Stimulated activated CD4-positive, alpha-beta T cell treated with anti-CD3 and anti-CD28 coated beads, Interleukin-12 subunit alpha, Interleukin-12 subunit beta, amount 100 ng/mL, for 4 hours (primary cell): ENCODE measurements at regions not wholly inside any gene's neighbourhood (a gene's known extent, or its start where the extent isn't known, plus 50 kb on each side); places are given as distances from the start of the nearest gene placed in this dataset.

ENCODE experiments used
- DNase-seq: peaks from one replicate; pipeline ENCODE4 v3.0.0-alpha.2; 2020

DNA sequence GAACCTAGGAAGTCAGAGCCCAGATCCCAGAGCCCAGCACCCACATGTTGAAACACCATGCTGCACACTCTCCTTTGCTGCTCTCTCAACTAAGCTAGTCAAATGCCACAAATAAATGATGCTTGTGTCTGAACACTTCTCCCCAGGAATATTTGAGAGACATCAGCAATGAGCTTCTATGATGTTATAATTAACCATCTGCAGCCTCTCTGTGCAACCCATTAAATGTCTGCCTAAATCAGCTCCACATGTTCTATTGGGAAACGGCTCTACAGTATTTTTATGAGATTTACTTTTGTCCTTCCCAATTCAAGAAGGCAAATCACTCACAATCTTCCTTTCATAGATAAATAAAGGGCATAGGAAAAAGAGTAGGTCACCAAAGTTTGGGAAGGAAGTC is 266.8 kb upstream of the PARD3B start:
- DNase-seq = no peak

DNA sequence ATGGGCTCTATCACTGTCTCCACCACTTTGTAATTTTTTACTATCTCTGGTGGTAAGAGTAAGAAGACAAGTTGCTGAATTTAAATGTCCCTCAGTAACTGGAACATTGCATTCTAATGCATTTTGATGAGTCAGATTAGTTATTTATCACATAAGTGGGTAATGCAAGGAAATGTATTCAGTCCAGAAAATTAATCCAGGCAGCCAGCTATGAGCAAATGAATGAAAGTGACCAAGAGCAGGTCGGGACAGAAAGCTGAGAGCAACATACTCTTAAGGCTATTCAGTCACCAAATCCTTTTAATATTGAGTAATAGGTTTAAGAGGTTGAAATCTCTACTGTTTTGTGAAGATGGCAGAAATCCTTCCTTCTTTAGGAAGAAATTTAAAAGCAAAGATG is 265.5 kb upstream of the PARD3B start:
- no peak for DNase-seq

DNA sequence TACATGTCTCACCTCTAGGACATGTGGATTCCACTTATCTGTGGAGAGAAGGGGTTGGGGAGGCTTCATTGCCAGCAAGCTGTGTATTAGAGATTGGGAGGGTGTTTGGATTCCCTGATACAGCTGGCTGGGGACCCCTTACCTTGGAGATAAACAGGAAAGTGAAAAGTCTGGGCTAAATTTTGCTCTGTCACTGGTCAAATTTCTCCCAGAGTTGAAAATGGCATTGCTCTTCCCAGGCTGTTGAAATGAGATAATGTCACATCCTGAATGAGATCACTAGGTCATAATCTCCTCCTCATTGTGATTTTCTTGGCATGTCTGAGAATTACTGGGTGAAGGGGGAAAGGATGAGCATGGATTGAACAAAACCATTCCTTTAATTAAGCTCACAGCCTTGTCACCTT is 265.0 kb upstream of the PARD3B start:
- DNase-seq = no peak

DNA sequence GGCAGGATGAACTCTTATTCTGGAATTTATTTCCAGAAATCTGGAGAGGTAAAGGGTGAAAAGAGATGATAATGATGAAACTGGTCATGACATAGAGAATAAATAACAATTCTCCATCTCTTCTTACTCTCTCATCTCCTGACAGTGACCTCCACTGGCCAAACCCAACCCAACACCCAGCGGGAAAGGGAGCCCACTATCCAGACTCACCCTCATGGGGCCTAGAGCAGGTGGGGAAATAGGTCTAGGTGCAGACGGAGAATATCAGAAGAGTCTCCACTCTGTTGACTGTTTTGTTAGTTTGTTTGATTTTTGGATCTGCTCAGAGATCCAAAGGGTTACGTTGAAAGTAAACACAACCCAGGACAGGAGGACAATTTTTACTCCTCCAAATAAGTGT is 263.2 kb upstream of the PARD3B start:
- no peak for DNase-seq

DNA sequence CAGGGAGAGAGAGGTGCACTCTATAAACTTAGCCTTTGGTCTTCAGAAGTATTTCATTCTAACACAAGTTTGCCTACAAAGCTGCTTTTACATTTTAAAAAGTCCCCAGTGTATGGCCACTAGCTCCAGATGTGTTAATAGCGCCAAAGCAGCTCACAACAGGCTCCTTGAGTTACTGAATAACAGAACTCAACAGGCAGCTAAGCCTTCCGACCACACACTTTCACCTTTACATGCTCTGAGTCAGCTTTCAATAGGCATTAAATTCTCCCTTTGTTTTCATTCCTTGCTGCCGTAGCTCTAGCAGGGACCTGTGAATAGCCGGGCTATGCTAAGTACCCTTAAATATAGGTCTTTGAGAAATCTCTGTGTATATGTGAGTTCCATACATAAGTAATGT is 262.8 kb upstream of the PARD3B start:
- DNase-seq = no peak

DNA sequence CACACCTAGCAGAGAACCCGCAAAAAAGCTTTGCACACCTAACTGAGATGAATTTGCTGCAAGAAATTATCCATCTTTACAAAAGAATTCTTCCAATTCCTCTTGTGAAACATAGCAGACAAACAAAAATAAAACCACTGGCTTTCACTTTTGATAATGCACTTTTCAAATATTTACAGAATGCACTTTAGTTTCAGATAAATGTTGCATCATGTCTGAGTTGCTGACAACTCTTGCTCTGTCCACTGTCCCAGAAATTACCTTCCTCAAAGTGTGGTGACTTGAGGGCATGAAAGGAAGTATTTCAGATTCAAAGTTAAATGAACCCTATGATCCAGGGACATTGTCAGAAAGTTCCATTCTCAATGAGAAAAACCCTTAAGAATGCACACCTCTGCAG is 256.2 kb upstream of the PARD3B start:
- no peak for DNase-seq

DNA sequence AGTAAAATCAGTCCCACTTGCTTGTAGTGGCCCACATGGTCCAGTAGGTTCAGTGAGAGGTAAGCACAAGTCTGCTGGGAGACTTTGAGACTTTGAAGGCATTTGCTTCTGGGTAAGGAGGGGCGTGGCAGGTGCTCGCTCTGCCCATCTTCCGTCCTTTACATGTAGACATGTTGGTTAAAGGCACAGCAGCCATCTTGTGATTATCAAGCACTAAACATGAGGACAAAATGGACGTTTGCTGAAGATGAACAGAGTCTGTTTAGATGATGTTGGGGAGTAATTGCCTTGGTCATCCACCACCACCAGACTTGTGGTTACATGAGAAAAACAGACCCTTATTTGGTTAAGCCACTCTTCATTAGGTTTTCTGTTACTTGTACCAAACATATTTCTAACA is 252.8 kb upstream of the PARD3B start:
- DNase-seq = no peak

DNA sequence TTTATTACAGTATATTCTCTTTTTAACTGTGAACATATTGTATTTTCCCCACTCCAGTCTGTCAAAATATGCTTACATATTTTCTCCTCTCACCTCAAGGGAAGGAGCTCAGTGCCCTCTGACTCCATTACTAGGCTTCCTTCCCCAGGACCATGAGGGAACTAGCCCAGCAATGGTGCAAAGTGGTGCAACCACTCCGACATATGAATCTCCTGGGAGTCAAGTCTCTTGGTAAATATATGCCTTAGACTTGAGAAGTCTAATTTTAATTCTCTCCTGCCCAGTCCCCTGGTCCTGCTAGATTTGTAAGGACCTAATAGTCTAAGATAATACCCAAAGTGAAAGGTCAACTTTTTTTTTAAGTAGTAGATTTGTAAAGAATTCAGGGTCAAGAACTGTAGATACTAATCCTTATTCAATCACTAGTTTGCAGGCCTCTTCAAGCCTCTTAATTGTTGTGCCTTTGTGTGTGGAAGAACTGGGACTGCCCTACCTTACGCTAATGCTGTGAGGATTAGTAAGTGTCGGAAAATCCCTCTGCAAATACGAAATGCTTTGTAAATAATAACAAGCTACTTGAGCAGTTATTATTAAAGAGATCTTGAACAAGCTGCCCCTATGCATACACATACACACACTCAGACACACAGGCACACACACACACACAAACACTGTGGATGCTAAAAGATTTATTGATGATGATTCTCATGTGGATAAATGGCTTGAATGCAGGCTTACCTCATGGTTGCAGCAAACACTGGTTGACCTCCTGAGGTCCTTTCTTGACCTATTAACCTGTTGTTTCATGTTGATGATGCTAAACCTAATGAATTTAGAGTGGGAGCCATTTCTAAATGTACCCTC is 251.2 kb upstream of the PARD3B start:
- no peak for DNase-seq

DNA sequence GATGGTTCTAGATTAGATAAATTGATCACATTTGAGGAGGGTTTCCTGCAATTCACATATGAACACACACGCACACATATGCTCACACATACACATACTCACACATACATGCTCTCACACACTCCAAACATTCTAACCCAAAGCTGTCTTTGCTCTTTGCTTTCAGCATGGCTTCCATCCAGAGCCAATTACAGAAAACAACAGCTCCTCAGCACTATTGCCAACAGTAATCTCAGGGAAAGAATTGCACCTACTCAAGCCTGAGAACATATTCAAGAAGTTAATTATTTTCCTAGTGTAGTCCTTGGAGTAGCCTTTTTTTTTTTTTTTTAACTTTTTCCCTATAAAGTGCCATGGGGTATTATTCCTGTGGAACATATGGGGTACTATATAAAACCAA is 246.9 kb upstream of the PARD3B start:
- DNase-seq = no peak

DNA sequence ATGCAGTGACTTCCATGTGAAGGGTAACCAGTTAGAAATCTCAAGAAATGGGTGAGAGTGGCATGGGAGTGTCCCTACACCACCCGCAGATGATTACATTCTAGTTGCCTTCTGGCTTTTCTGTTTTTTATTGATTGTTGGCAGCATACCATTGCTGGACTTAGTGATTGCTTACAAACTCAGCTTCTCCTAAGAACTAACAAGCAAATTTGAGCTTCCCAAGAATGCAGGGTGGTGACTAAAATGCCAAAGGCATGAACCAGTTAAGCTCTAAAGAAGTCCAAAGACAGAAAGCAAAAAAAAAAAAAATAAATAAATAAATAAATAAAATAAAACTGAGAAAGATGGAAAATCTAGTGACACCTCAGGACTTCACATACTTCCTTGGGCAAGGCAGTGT is 245.5 kb upstream of the PARD3B start:
- DNase-seq = no peak

DNA sequence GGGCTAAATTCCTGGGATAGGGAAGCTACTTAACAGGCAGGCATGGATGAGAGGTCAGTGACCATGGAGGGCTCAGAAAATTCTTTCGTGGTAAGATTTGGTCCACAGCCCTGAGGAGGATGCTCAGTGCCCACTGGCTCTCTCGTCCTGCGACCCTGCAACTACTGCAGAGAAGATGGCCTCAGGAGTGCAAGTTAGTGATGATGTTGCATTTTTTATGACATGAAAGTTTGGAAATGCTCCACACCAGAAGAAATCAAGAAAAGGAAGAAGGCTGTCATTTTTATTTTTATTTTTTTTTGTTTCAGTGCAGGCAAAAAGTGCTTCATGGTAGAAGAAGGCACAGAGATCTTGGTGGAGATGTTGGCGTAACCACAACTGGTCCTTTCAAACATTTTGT is 238.6 kb upstream of the PARD3B start:
- no peak for DNase-seq

DNA sequence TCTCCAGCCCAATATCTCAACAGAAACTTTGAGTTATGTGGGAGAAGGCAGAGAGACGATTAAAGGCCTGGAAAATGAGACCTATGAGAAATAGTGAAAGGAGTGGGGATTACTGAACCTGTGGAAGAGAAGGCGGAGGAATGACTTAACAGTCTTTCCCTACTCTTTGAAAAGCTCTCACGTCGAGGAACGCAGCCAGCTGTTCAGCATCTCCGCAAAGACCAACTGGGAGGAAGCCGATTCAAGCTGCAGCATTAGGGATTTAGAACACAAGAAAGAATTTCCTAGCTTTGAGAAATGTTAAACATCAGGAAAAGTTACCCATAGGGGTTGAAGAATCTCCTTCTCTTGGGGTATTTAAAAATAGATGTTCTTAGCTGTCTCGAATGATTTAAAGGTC is 233.2 kb upstream of the PARD3B start:
- no peak for DNase-seq

DNA sequence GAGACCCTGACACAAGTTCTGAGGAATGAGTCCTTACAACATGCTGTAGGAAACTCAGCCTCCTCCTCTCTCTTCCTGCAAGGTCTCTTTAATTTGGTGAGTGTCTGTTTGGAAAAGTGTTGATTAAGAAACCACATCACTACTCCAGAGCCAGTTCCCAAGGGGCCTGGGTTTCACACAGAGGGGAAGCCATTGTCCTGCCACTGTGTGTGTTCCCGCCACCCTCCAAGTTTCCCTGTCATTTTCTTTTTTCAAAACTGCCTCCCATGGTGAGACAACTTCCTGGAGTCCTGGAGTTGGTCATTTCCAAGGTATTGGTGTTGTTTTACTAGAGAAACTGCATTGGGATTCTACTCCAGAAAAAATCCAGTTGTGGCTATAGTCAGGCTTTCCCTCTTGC is 232.0 kb upstream of the PARD3B start:
- DNase-seq = no peak

DNA sequence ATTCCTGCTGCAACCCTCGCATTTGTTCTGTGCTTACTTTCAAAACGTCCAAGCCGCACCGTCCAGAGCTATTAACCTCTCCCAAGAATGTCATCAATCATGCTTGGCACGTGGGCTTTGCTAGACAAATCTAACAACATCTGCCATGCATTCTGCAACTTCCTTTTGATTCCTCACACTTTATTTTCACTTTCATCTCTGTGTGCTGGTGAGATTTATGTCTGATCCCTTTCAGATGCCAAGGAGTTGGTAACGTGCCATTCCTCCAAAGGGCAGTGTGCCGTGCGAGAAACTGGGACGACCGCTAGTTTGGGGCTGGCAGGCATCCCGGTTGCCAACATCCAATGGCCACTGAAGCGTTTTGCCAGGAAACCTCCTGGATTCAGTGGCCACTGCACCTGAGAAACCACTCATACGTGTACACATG is 230.0 kb upstream of the PARD3B start:
- no peak for DNase-seq

DNA sequence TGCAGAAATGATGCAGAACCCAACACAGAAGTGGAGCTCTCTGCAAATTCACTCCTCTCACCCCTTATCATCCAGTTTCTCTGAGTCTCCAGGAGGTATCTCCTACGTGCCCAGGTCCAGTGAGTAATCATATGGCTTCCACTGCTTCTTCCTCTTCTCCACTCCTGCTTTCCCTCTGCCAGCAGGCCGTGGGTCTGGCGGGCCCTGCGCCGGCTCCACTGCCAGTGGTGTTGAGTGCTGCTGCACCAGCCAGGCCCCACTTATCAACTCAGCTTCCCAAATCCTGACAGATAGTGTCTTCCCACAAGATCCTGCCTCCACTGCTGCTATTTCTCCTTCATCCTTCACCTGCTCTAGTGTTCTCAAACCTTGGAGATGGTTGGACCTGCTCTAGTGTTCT is 227.6 kb upstream of the PARD3B start:
- DNase-seq = no peak

DNA sequence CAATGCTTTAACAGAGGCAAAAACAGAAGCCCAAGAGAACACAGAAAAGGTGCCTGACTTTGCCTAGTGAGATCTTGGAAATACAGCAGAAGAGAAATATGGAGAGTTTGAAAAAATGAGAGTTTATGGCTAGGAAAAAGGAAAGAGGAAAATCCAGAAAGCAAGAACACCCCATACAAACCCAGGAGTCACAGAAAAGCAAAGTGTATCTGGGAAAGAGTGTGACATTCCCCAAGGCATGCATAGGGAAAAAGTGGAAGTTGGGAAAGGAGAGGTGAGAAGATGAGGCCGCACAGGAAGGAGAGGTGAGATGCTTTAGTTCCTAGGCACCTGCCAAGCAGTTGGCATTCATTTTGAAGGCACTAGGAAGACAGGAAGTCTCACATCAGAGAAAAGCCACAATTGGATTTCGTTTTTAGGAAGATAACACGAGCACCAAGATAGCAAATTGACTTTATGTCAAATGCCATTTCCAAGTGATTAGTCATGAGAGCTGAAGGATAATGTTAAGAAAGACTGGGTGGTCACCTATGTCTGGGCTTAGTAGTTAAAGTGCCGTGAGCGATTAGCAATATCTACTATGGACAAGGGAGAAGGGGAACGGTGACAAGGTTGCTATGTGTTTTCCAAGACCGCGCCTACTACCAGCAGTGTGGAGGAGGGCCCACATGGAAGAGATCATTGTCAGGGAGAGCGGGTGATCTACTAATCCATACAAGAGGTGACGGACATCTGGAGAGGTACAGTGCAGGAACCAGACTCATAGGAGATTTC is 224.1 kb upstream of the PARD3B start:
- DNase-seq = no peak

DNA sequence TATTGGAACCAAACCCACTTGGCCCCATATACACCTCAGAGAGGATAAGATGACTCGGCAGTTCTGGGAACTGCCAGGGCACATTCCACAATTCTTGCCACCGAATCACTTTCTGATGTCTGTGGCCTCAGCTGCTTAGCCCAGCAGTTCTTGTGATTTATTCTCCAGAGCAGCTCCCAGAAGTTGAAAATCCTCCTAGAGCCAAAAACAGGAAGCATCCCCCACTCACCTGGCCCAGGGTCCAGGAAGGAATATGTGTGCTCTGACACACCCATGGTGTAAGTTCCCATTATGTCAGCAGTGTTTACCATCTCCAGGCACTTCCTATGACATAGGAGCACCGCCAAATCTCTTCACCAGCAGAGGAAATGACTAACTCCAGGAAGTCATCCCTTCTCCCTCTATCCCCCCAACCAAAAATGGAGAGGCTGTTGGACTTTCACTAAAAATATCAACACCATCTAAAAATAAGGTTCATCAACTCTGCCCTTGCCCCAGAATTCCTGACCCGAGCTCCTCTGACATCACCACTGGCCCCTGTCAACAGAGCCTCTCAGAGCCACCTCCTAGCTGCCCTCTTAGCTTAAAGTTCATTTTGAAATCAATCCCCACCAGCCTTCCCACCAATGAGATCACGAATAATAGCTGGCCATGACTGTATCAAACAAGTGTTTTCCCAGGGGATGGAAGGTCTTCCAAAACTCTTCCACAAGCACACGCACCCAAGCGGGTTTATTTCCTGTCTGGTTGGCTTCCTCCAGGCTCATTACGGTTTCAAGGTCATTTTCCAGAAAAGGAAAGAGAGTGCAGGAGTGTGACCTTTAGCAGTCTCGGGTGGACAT is 223.1 kb upstream of the PARD3B start:
- no peak for DNase-seq

DNA sequence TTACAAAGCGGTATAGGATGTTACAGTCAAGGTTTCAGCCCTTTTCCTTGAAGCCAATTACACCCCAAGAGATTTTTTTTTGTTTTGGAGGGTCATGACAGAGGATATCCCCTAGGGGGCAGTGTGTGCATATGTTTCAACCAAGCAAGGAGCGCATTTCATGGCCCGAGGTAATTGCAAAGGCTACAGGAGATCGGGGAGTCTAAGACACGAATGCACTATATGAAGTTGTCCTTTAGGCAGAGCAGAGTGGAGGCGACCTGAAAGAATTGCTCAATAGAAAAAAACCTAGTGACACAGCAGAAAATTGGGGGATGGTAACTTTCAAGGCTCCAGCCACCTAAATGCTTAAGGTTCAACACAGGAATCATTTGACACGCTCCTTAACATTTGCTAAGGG is 219.8 kb upstream of the PARD3B start:
- peak; percentile 31 for DNase-seq

DNA sequence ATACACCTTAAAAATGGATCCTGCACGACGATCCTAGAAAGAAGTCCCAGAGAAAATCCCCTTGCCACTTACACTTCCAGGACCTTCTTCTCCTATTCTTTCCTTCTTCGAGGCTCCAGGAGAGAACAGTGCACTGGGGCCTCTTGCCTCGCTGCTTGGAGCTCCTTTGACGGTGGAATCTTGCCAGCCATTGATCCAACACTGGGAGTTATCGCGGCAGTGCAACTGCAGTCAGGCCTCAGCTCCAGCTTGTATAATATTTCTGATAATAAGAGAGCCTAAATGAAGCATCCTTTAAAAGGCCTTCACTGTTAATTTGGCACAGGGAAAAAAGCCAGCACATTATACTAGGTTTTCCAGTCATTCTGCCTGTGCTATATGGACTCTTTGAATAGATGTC is 216.9 kb upstream of the PARD3B start:
- no peak for DNase-seq

DNA sequence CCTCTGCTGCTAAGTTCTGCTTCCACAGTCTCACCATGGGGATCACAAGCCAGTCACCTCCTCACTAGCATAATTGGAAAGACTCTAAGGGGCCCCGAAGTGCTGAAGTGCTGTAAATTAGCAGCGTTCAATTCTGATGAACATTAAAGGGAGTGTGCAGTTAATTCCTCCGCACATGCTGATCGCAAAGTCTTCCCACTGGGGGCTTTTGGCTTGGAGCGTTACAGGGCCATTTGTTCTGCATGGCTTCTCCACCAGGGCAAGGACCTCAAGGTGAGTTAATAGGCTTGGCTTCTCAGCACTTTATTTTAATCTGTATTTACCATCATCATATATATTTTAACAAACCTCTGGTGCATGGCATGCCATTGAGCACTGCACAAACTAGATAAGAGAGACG is 216.3 kb upstream of the PARD3B start:
- no peak for DNase-seq

DNA sequence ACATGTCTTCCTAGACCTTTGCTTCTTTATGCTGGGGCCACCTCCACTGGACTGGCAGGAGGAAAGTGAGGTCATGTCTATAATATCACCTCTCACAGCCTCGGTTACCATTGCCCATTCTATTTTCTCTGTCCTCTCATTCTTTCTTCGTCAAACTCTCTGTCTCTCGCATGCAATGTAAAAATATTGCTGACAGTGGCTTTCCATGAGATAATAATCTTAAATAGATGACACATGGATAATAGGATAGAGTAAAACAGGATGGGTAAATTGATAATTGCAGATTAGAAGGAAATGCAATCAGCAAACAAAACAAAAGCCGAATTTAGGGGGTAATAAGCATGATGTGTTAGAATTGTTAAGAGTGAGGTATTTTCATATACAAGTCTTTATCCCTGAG is 215.7 kb upstream of the PARD3B start:
- DNase-seq = no peak

DNA sequence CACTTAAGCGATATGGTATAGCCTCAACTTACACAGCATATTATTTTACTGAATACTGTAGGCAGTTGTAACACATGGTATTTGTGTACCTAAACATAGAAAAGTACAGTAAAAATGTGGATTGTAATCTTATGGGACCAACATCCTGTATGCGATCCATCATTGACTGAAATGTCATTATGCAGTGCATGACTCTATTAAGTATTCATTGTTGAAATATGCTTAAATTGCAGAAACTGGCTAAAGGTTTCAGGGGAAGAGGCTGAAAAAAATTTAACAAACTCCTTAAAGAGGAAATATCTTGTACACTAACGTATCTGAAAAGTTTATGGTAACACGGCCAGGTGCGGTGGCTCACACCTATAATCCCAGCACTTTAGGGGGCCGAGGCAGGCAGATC is 214.1 kb upstream of the PARD3B start:
- no peak for DNase-seq

DNA sequence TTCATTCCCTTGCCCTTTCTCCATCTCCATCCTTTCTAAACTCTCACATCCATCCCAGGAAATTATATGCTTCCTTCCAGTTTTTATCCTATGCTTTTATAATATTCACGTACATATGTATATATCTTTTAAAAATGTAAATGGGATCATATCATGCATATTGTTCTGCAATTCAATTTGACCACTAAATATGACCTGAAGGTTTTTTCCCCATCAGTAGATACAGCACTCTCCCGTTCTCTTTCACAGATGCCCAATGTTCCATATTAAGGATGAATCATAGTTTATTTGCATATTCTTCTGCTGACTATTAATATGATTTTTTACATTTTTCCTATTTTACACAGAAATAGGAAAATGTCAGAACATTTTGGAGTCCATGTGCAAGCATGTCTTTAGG is 213.3 kb upstream of the PARD3B start:
- DNase-seq = no peak

DNA sequence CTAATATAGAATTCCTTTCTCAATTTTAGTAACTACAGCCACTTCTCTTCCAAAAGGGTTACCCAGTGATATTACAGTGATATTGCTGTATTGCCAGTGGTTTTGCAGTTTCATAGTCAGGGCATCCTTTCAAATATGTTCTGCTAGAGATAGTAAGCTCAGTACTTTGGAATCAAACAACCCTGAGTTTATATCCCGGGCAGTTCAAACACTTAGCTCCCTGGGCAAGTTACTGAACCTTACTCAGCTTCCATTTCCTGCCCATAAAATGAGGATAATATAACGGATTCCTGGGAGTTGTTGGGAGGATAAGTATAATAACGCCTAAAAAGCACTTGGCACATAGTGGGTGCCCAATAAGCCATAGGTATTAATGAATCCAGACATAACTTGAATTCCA is 212.6 kb upstream of the PARD3B start:
- no peak for DNase-seq
